Hematopoietic multipotent progenitor cell (in vitro differentiated cells): ENCODE measurements at regions not wholly inside any gene's neighbourhood (a gene's known extent, or its start where the extent isn't known, plus 50 kb on each side); places are given as distances from the start of the nearest gene placed in this dataset.

Experiments
- DNase-seq, 3 donors: peaks; one replicate each; pipeline ENCODE4 v3.0.0-alpha.2; 2011 to 2015; ENCODE audit warnings: low read depth in 2 of 3, low spot score in 2 of 3

DNA sequence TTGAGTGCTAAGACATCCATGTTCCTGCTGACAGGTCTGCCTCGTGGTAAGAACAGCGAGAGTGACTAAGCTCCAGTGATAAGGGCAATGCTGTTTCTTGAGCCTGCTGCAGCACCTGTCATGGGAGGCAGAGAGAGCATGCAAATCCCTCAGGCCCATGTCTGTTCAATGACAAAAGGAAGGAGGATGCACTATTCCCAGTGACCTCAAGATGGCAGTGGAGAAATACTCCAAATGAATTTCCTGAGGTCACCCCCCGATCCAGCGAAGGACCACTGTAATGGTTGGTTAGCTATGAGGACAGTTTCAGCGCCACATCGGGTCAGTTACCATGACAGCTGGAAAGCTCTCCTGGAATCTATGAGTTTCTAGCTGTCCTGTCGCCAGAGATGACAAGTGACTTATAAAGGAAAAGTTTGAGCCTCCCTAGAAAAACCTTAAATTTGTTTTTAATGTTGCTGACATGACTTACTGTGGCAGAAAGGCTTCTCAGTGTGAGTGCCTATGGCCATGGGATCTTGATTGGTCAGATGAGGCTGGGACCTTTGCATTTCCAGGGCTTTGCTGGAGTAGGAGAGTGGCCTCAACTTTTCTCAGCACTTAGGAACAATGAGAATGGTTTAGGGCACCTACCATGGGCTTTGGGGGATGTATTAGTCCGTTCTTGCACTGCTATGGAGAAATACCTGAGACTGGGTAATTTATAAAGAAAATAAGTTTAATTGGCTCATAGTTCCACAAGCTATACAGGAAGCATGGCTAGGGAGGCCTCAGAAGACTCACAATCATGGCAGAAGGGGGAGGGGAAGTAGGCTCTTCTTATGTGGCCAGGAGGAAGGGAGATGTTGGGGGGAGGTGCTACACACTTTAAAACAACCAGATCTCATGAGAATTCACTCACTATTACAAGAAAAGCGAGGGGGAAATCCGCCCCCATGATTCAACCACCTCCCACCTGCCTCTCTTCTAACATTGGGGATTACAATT lies 88.0 kb upstream of the TMEM260 start:
- peak in 2 of 3 donors; percentile 48 to 60 for DNase-seq

DNA sequence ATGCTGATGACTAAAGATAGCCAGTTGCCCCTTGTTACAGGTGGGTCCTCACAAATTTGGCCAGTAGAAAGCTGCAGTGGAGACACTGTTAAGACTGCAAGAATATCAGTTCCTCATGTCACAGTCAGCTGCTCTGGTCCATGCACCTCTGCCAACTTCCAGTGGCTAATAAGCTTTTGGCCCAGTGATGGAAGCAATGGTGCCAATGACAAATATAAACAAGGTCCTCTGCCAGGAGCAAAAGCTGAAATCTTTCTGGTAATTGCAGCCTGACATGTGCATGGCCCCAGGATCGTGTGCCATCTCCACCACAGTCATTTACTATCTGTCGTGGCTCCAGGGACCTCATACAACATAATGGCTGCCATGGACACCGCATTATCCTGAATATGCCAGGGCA lies 85.4 kb upstream of the TMEM260 start:
- no peak for DNase-seq

DNA sequence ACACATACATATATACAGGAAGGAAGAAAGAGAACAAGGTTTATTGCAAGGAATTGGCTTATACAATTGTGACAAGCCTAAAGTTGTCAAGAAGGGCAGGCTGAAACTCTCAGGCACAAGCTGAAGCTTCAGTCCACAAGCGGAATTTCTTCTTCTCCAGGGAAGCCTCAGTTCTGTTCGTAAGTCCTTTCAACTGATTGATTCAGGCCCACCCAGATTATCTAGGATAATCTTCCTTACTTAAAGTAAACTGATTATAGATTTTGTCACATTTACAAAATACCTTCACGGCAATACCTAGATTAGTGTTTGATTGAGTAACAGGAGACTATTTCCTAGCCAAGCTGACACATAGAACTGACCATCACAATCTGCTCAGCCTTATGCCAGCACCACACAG lies 81.5 kb upstream of the TMEM260 start:
- no peak for DNase-seq

DNA sequence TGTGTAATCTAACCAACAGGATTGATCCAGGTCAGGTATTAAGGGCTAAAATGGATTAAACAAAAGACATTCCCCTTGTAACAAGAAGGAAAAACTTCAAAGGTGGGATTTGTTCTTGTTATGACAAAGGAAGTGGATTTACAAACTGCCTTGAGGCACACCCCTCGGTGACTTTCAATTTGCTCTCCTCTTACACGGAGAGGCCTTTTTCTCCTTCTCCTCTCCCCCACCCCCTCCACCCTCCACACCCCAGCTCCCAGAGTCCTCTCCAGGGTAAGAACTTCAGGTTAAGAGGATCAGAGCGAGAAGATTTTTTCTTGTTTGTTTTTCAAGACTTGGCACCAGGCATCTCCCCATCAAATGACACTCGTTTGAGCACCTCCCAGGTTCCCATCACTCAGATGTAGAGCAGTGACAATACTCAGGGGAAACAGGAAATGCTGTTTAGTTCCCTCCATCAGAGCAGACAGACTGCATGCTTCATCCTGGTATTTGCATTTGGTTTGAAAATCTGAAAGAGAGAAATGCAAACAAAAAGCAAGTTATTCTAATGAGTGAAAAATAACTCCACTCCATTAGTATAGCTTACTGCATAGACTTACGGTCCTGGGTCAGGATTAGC lies 77.6 kb upstream of the TMEM260 start:
- DNase-seq = no peak

DNA sequence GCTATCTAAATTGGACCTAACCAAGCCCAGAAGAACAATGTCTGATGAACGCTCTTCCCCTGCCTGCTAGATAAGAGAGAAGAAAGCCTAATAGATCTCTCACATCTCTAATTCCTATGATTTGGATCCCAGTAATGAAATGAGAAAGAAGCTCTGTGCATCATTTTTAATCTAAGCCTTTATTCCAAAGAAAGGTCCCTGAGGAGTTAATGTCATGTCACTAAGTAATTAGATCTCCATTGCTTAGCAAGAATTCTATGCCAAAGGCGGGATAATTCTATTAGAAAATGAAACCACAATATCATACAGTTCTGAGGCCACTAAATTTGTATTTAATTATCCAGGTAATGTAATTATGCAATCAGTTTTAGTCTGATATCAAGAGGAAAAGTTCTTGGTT lies 74.2 kb upstream of the TMEM260 start:
- no peak for DNase-seq

DNA sequence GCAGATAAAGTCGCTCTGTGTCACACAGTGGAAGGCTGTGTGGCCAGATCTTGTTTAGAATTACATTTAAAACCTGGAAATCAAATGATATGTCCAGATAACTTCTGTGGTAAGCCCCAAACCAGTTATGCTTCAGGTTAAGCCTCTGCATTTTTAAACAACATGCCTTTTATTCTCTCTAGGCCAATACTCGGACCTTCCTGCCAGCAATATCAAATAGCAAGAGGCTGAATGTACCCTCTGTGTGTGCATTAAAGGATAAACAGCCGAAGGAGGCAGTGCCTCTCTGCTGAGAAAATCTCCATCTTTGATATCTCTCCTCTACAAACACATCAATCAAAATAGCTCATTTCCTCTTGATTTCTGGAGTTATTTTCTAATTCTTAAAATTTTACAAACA lies 67.1 kb upstream of the TMEM260 start:
- DNase-seq = no peak

DNA sequence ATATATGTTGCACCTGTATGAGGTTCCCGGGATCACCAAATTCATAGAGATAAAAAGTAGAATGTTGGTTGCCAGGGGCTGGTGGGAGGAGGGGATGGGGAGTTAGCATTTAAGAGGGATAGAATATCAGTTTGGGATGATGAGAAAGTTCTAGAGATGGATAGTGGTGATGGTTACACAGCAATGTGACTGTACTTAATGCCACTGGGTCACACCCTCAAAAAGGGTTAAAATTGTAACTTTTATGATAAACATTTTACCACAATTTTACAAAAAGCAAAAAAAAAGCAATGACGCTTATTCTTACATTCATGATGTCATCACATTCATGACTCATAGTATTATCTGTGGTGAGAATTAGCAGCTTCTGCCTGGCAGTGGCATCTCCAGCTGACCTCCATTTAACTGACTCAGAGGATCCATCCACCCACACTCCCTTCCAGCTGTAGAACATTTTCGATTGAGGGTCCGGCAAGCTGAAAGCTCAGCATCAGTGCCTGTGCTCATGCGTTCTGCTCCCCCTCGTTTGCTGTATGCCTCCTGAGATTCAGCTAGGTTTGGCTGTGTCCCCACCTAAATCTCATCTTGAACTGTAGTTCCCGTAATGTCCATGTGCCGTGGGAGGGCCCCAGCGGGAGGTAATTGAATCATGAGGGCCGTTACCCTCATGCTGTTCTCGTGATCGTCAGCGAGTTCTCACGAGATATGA lies 64.8 kb upstream of the TMEM260 start:
- no peak for DNase-seq

DNA sequence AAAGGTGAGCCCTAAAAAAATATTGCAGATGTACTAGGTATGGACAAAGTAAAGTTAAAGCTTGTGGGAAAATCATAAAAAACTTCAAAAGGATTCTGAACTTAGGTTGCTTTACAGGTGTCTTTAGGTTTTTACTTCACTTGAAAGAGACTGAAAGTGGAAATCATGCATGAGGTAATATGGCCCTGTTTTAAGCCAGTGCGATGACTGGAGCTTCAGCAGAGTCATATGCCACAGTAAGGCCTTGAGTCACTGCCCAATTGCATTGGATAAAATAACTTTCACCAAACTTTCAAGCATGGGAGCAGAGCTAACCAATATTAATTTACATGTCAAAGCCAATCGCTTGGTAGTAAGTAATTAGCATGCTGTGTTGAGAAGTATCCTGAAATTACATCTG lies 63.9 kb upstream of the TMEM260 start:
- DNase-seq = no peak

DNA sequence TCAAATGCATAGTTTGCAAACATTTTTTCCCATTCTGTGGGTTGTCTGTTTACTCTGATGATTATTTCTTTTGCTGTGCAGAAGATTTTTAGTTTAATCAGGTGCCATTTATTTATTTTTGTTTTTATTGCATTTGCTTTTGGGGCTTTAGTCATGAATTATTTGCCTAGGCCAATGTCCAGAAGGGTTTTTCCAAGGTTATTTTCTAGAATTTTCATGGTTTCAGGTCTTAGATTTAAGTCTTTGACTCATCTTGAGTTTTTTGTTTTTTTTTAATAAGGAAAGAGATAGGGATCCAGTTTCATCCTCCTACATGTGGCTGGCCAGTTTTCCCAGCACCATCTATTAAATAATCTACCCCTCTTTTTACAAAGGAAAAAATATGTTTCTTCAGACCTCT lies 57.2 kb upstream of the TMEM260 start:
- no peak for DNase-seq

DNA sequence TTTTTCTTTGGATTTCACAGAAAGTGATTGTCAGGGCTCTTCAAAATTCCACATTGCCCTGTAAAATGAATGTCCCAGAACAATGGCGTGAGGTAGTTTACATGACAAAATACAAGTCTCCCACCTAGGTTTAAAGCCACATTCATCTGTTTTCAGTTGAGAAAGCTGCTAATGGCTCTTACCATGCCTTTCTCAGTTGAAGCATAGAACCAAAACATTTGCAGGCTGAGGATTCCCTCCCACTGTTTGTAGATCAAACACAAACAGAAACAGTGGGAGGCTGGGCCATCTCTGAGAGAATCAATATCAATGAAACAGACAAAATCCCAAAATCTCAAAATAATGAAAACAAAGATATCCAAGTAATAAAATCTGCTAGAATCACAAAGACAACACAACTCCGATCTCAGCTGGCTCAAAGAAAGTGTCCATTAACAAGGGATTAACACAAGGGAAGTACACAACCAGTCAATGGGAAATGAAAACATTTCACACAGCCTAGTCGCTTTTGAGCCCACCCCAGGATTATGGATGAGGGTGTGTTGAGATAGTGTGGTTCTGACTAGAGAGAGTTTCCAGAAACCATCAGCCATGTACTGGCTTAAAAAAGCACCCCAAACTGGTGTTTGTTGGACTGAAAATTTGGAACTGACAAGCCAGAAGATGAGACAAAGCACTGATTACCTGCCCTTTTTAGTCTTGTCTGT lies 54.5 kb upstream of the TMEM260 start:
- DNase-seq = no peak

DNA sequence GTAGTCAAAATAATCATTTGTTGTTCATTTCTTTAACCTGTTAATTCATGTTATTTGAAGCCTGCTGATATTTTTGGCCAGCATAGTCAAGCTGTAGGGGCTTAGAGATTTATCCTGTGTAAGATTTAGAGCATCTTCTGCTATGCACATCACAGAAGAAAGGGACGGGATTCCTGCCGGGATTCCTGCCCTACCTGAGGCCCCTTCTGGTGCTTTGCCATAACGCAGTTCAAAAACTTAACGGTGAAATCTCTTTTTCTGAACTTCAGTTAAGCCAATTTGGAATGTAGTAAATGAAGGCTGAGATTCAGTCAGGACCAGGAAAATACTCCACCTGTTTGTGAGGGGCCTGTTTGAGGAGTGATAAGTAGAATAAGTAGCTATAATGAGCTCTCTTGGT lies 50.7 kb upstream of the TMEM260 start:
- DNase-seq = no peak
